K562 (cell line): ENCODE measurements at regions not wholly inside any gene's neighbourhood (a gene's known extent, or its start where the extent isn't known, plus 50 kb on each side); places are given as distances from the start of the nearest gene placed in this dataset.

Source experiments
- ARNT ChIP-seq, 2 experiments: fragments of 450-650 bp; IDR thresholded peaks; 2 replicates each; pipeline ENCODE4 v1.6.1; 2016; ENCODE audit warnings: mild to moderate bottlenecking in 1 of 2
- CBX8 ChIP-seq: fragments of 200-600 bp; sonication (generic); IDR thresholded peaks from 2 replicates; pipeline ENCODE4 v1.6.1; 2012; ENCODE audit warnings: borderline replicate concordance, mixed run types, low read depth, mild to moderate bottlenecking, moderate library complexity, mixed read lengths, low read length, control low read depth, inconsistent platforms; ENCODE audit not compliant: poor library complexity, severe bottlenecking; ENCODE audit errors: extremely low read depth
- E2F3 ChIP-seq: fragments of 250-450 bp; sonication (Bioruptor Pico); IDR thresholded peaks from 2 replicates; pipeline ENCODE4 v1.4.0; 2020; ENCODE audit warnings: mild to moderate bottlenecking
- HMGN3 ChIP-seq: IDR thresholded peaks from 2 replicates; pipeline ENCODE4 v1.6.1; 2011; ENCODE audit warnings: borderline replicate concordance, low read depth, mild to moderate bottlenecking, mixed read lengths, low read length; ENCODE audit not compliant: insufficient read length; ENCODE audit errors: extremely low read depth
- IRF2 ChIP-seq: sonication (generic); formaldehyde crosslinking; IDR thresholded peaks from 2 replicates; pipeline ENCODE4 v1.8.1; 2022; ENCODE audit warnings: mild to moderate bottlenecking, missing genetic modification reagents
- MEIS2 ChIP-seq: fragments of 450-650 bp; IDR thresholded peaks from 2 replicates; pipeline ENCODE4 v1.6.1; 2014; ENCODE audit warnings: mild to moderate bottlenecking; ENCODE audit not compliant: partially characterized antibody
- RAD21 ChIP-seq, 2 experiments: fragments of 250-450 bp in 1 of 2; fragments of 450-650 bp in 1 of 2; sonication (Bioruptor Pico) in 1 of 2; formaldehyde crosslinking in 1 of 2; IDR thresholded peaks in 1 of 2; conservative IDR thresholded peaks in 1 of 2; 2 replicates each; pipeline versions ENCODE4 v1.4.0 to v1.8.0; 2020 to 2022; ENCODE audit warnings: mild to moderate bottlenecking in 2 of 2, moderate library complexity in 1 of 2
- SPI1 ChIP-seq: IDR thresholded peaks from 2 replicates; pipeline ENCODE4 v1.6.1; 2011; ENCODE audit warnings: low read depth, low read length, control low read depth, borderline replicate concordance
- ZNF282 ChIP-seq: sonication (generic); formaldehyde crosslinking; IDR thresholded peaks from 2 replicates; pipeline ENCODE4 v1.8.1; 2023; ENCODE audit warnings: missing genetic modification reagents
- ZNF668 ChIP-seq: fragments of 250-450 bp; sonication (Bioruptor Pico); IDR thresholded peaks from 2 replicates; pipeline ENCODE4 v1.8.0; 2022; ENCODE audit warnings: mild to moderate bottlenecking, inconsistent platforms
- ZNF695 ChIP-seq: fragments of 450-650 bp; formaldehyde crosslinking; IDR thresholded peaks from 2 replicates; pipeline ENCODE4 v1.4.0; 2020; ENCODE audit warnings: mild to moderate bottlenecking, moderate library complexity
- ZNF79 ChIP-seq: fragments of 250-450 bp; sonication (Bioruptor Pico); IDR thresholded peaks from 2 replicates; pipeline ENCODE4 v1.4.0; 2020; ENCODE audit warnings: low read depth, mild to moderate bottlenecking, moderate library complexity
- TF ChIP-seq, protein P1 (sequence below): IDR thresholded peaks from 3 replicates; pipeline ENCODE4 v1.6.1; 2011; ENCODE audit warnings: borderline replicate concordance, mild to moderate bottlenecking; ENCODE audit not compliant: insufficient read length, insufficient read depth
- TF ChIP-seq, protein P2 (sequence below): sonication (generic); formaldehyde crosslinking; IDR thresholded peaks from 2 replicates; pipeline ENCODE4 v1.8.0; 2022; ENCODE audit warnings: missing genetic modification reagents, mild to moderate bottlenecking, moderate library complexity, borderline replicate concordance
- TF ChIP-seq, protein P3 (sequence below): fragments of 250-450 bp; sonication (Bioruptor Pico); IDR thresholded peaks from 2 replicates; pipeline ENCODE4 v1.5.0; 2021
- TF ChIP-seq, protein P4 (sequence below), 2 experiments: fragments of 450-650 bp; IDR thresholded peaks; 2 replicates each; pipeline ENCODE4 v1.6.1; 2016

- TF ChIP-seq HMGN3: no peak
- no peak for TF ChIP-seq ZNF668
- TF ChIP-seq, protein P1, sequence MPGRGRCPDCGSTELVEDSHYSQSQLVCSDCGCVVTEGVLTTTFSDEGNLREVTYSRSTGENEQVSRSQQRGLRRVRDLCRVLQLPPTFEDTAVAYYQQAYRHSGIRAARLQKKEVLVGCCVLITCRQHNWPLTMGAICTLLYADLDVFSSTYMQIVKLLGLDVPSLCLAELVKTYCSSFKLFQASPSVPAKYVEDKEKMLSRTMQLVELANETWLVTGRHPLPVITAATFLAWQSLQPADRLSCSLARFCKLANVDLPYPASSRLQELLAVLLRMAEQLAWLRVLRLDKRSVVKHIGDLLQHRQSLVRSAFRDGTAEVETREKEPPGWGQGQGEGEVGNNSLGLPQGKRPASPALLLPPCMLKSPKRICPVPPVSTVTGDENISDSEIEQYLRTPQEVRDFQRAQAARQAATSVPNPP: no peak
- no peak for TF ChIP-seq CBX8
- no peak for TF ChIP-seq IRF2 (CRISPR knock-in tag)
- TF ChIP-seq, protein P2, sequence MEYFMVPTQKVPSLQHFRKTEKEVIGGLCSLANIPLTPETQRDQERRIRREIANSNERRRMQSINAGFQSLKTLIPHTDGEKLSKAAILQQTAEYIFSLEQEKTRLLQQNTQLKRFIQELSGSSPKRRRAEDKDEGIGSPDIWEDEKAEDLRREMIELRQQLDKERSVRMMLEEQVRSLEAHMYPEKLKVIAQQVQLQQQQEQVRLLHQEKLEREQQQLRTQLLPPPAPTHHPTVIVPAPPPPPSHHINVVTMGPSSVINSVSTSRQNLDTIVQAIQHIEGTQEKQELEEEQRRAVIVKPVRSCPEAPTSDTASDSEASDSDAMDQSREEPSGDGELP (CRISPR knock-in tag): peak; percentile 53; the same call in 1 of the 2 replicates
- TF ChIP-seq SPI1: peak; percentile 78
- TF ChIP-seq ZNF282 (CRISPR knock-in tag): no peak
- TF ChIP-seq ZNF79: peak; percentile 15; the same call in 1 of the 2 replicates
- no peak for TF ChIP-seq MEIS2
- TF ChIP-seq E2F3 (CRISPR knock-in tag): no peak
- no peak for TF ChIP-seq ARNT (IDR thresholded peaks at IDR 0.05)
- TF ChIP-seq, protein P3, sequence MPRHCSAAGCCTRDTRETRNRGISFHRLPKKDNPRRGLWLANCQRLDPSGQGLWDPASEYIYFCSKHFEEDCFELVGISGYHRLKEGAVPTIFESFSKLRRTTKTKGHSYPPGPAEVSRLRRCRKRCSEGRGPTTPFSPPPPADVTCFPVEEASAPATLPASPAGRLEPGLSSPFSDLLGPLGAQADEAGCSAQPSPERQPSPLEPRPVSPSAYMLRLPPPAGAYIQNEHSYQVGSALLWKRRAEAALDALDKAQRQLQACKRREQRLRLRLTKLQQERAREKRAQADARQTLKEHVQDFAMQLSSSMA (CRISPR knock-in tag): no peak
- no peak for TF ChIP-seq ZNF695
- TF ChIP-seq, protein P4, sequence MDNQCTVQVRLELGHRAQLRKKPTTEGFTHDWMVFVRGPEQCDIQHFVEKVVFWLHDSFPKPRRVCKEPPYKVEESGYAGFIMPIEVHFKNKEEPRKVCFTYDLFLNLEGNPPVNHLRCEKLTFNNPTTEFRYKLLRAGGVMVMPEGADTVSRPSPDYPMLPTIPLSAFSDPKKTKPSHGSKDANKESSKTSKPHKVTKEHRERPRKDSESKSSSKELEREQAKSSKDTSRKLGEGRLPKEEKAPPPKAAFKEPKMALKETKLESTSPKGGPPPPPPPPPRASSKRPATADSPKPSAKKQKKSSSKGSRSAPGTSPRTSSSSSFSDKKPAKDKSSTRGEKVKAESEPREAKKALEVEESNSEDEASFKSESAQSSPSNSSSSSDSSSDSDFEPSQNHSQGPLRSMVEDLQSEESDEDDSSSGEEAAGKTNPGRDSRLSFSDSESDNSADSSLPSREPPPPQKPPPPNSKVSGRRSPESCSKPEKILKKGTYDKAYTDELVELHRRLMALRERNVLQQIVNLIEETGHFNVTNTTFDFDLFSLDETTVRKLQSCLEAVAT (IDR thresholded peaks at IDR 0.05): no peak
- TF ChIP-seq RAD21 (CRISPR knock-in tag; conservative IDR thresholded peaks at IDR 0.05 in 1 of 2, IDR thresholded peaks at IDR 0.05 in 1 of 2): no peak
These were observed 50.1 kb upstream of the PCBP3 start (continued) for GRCh38 chr21:45593162-45594022.
